ENCODE measurements at regions not wholly inside any gene's neighbourhood (a gene's known extent, or its start where the extent isn't known, plus 50 kb on each side); places are given as distances from the start of the nearest gene placed in this dataset.

DNA sequence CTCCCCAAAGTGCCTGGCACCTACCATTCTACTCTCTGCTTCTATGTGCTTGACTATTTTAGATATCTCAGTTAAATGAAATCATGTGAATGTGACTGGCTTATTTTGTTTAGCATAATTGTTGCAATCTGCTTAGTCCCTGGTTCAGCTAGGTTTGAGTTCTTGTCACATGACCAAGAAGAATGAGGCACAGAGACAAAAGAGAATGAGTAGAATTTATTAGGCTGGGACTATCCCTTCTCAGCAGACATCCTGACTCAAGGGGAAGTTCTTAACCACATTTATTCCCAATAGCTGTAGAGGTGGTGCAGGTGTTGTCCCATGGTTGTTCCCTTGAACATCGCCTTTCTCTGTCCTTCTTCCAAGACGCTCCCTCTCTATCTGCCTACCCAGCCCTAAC is 1485.7 kb downstream of the KCNT2 start:
- Histone ChIP-seq H3K9me3 (ENCODE audit: low read depth, low read length) (peaks cover 3% of the 10 kb centered on the region), H3K4me1 (ENCODE audit: insufficient read depth, low read length) (no peaks in the 10 kb centered on the region), H2AFZ (ENCODE audit: low read length) (no peak overlapping the region), H3K4me3 (ENCODE audit: insufficient read depth, low read length) (no peak overlapping the region), H3K79me2 (ENCODE audit: insufficient read depth, low read length) (no peaks in the 10 kb centered on the region), H3K27ac (ENCODE audit: low read depth, low read length) (no peak overlapping the region), H4K20me1 (ENCODE audit: insufficient read depth, low read length) (no peaks in the 10 kb centered on the region), H3K36me3 (ENCODE audit: insufficient read depth, low read length) (no peaks in the 10 kb centered on the region), H3K4me2 (ENCODE audit: insufficient read depth, low read length) (no peak overlapping the region), H3K27me3 (ENCODE audit: insufficient read depth, low read length) (no peaks in the 10 kb centered on the region)
- no peak for DNase-seq (ENCODE audit: insufficient read length, low spot score, missing footprints)
- TF ChIP-seq, protein P1, sequence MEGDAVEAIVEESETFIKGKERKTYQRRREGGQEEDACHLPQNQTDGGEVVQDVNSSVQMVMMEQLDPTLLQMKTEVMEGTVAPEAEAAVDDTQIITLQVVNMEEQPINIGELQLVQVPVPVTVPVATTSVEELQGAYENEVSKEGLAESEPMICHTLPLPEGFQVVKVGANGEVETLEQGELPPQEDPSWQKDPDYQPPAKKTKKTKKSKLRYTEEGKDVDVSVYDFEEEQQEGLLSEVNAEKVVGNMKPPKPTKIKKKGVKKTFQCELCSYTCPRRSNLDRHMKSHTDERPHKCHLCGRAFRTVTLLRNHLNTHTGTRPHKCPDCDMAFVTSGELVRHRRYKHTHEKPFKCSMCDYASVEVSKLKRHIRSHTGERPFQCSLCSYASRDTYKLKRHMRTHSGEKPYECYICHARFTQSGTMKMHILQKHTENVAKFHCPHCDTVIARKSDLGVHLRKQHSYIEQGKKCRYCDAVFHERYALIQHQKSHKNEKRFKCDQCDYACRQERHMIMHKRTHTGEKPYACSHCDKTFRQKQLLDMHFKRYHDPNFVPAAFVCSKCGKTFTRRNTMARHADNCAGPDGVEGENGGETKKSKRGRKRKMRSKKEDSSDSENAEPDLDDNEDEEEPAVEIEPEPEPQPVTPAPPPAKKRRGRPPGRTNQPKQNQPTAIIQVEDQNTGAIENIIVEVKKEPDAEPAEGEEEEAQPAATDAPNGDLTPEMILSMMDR (IDR thresholded peaks at IDR 0.05; ENCODE audit: extremely low read depth, low read depth, low read length): no peak

DNA sequence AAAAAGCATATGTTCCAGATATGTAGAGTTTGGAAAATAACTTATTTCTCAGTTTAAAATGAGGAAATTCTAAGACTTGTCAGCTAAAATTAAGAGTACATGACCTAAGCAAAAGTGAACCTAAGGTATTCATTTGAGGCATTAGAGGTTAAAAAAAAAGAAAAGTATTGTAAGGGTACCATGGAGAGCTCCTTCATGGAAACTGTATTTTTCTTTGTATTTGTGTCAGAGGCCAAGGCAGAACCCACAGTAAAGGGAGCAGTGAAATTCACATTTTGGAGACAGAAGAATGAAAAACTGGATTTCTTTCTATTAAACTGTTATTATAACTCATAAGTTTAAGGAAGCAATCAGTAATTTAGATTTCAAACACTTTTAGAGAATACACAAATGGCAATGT is 1494.8 kb downstream of the KCNT2 start:
- Histone ChIP-seq H3K4me2 (ENCODE audit: insufficient read depth, low read length) (no peak overlapping the region), H3K4me3 (ENCODE audit: insufficient read depth, low read length) (no peak overlapping the region), H3K79me2 (ENCODE audit: insufficient read depth, low read length) (no peaks in the 10 kb centered on the region), H3K36me3 (ENCODE audit: insufficient read depth, low read length) (no peaks in the 10 kb centered on the region), H3K27me3 (ENCODE audit: insufficient read depth, low read length) (no peaks in the 10 kb centered on the region), H2AFZ (ENCODE audit: low read length) (no peak overlapping the region), H3K27ac (ENCODE audit: low read depth, low read length) (no peak overlapping the region), H3K9me3 (ENCODE audit: low read depth, low read length) (no peaks in the 10 kb centered on the region), H4K20me1 (ENCODE audit: insufficient read depth, low read length) (no peaks in the 10 kb centered on the region), H3K4me1 (ENCODE audit: insufficient read depth, low read length) (no peaks in the 10 kb centered on the region)
- DNase-seq (ENCODE audit: insufficient read length, low spot score, missing footprints): no peak
- TF ChIP-seq, protein P1 (IDR thresholded peaks at IDR 0.05; ENCODE audit: extremely low read depth, low read depth, low read length): no peak

DNA sequence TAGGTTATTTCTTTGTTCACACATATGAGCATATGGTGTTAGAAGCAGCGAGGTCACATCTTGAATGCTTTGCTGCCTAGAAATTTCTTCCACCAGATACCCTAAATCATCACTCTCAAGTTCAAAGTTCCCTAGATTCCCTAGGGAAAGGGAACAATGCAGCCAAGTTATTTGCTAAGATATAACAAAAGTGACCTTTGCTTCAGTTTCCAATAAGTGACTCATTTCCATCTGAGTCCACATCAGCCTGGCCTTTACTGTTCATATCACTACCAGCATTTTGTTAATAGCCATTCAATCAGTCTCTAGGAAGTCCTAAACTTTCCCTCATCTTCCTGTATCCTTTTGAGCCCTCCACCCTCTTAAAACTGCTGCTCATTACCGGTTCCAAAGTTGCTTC is 1502.5 kb downstream of the KCNT2 start:
- no peaks in the 10 kb centered on the region for H3K36me3 ChIP-seq (ENCODE audit: insufficient read depth, low read length)
- H3K4me2 ChIP-seq (ENCODE audit: insufficient read depth, low read length): no peak overlapping the region
- no peak overlapping the region for H3K4me3 ChIP-seq (ENCODE audit: insufficient read depth, low read length)
- no peaks in the 10 kb centered on the region for H4K20me1 ChIP-seq (ENCODE audit: insufficient read depth, low read length)
- H3K79me2 ChIP-seq (ENCODE audit: insufficient read depth, low read length): no peaks in the 10 kb centered on the region
- H3K4me1 ChIP-seq (ENCODE audit: insufficient read depth, low read length): no peaks in the 10 kb centered on the region
- H3K9me3 ChIP-seq (ENCODE audit: low read depth, low read length): no peaks in the 10 kb centered on the region
- no peak overlapping the region for H2AFZ ChIP-seq (ENCODE audit: low read length)
- H3K27me3 ChIP-seq (ENCODE audit: insufficient read depth, low read length): no peaks in the 10 kb centered on the region
- TF ChIP-seq, protein P1 (IDR thresholded peaks at IDR 0.05; ENCODE audit: extremely low read depth, low read depth, low read length): no peak
- no peak overlapping the region for H3K27ac ChIP-seq (ENCODE audit: low read depth, low read length)
- DNase-seq (ENCODE audit: insufficient read length, low spot score, missing footprints): no peak

- Histone ChIP-seq H3K27me3 (ENCODE audit: insufficient read depth, low read length) (no peaks in the 10 kb centered on the region), H3K27ac (ENCODE audit: low read depth, low read length) (no peak overlapping the region), H3K4me1 (ENCODE audit: insufficient read depth, low read length) (no peaks in the 10 kb centered on the region), H4K20me1 (ENCODE audit: insufficient read depth, low read length) (no peaks in the 10 kb centered on the region), H3K4me2 (ENCODE audit: insufficient read depth, low read length) (no peak overlapping the region), H3K79me2 (ENCODE audit: insufficient read depth, low read length) (no peaks in the 10 kb centered on the region), H3K4me3 (ENCODE audit: insufficient read depth, low read length) (no peak overlapping the region), H2AFZ (ENCODE audit: low read length) (no peak overlapping the region), H3K36me3 (ENCODE audit: insufficient read depth, low read length) (no peaks in the 10 kb centered on the region), H3K9me3 (ENCODE audit: low read depth, low read length) (no peaks in the 10 kb centered on the region)
- TF ChIP-seq, protein P1 (IDR thresholded peaks at IDR 0.05; ENCODE audit: extremely low read depth, low read depth, low read length): no peak
- no peak for DNase-seq (ENCODE audit: insufficient read length, low spot score, missing footprints)
Observed at GRCh38 chr1:195105281-195105680, 1503.0 kb downstream of the KCNT2 start.

All from osteoblast (primary cell).